ENCODE measurements at regions not wholly inside any gene's neighbourhood (a gene's known extent, or its start where the extent isn't known, plus 50 kb on each side); places are given as distances from the start of the nearest gene placed in this dataset.

- TF ChIP-seq CTCF (IDR thresholded peaks at IDR 0.05) (no peak), POLR2A (IDR thresholded peaks at IDR 0.05) (no peak)
Observed at GRCh38 chr3:117903226-117903625, 1131.4 kb downstream of the IGSF11 start.

Data from right lobe of liver (tissue), 4 donors.